DND-41 (cell line): ENCODE measurements at regions not wholly inside any gene's neighbourhood (a gene's known extent, or its start where the extent isn't known, plus 50 kb on each side); places are given as distances from the start of the nearest gene placed in this dataset.

Source experiments
- ATAC-seq: fragments of 200-7000 bp; cut with Tn5 transposase; 3 replicates; pipeline ENCODE4 v1.9.1; 2021; ENCODE audit warnings: low read depth; ENCODE audit not compliant: insufficient read depth
- DNase-seq: peaks from one replicate; pipeline ENCODE4 v3.0.0-alpha.2; 2020
- H2AFZ ChIP-seq: 2 replicates; pipeline ENCODE4 v1.6.0; 2012; ENCODE audit warnings: low read depth, low read length
- H3K27ac ChIP-seq: 2 replicates; pipeline ENCODE4 v1.5.1; 2012; ENCODE audit warnings: low read length, inconsistent platforms
- H3K27me3 ChIP-seq: fragments of 200-600 bp; sonication (generic); 2 replicates; pipeline ENCODE4 v1.6.0; 2012; ENCODE audit warnings: low read length, mild to moderate bottlenecking, inconsistent platforms; ENCODE audit not compliant: insufficient read depth, poor library complexity
- H3K36me3 ChIP-seq: 2 replicates; pipeline ENCODE4 v1.5.1; 2012; ENCODE audit warnings: low read length, inconsistent platforms; ENCODE audit not compliant: insufficient read depth
- H3K4me1 ChIP-seq: 2 replicates; pipeline ENCODE4 v1.5.1; 2012; ENCODE audit warnings: mild to moderate bottlenecking, low read length; ENCODE audit not compliant: insufficient read depth
- H3K4me2 ChIP-seq: 2 replicates; pipeline ENCODE4 v1.6.0; 2012; ENCODE audit warnings: mild to moderate bottlenecking, moderate library complexity, low read length, inconsistent platforms; ENCODE audit not compliant: insufficient read depth
- H3K4me3 ChIP-seq, 2 experiments: fragments of 200-600 bp in 1 of 2; shearing (Covaris generic) in 1 of 2; 2 replicates each; pipeline ENCODE4 v1.5.1; 2012 to 2016; ENCODE audit warnings: inconsistent platforms in 2 of 2, low read length in 2 of 2, mild to moderate bottlenecking in 2 of 2, low read depth in 1 of 2, moderate library complexity in 1 of 2
- H3K79me2 ChIP-seq: 2 replicates; pipeline ENCODE4 v1.6.0; 2012; ENCODE audit warnings: low read length, inconsistent platforms; ENCODE audit not compliant: insufficient read depth
- H3K9ac ChIP-seq: 2 replicates; pipeline ENCODE4 v1.6.0; 2012; ENCODE audit warnings: low read depth, mild to moderate bottlenecking, inconsistent platforms, low read length, moderate library complexity
- H3K9me3 ChIP-seq: 2 replicates; pipeline ENCODE4 v1.5.1; 2012; ENCODE audit warnings: low read length, moderate library complexity, mild to moderate bottlenecking, inconsistent platforms; ENCODE audit not compliant: insufficient read depth, severe bottlenecking
- H4K20me1 ChIP-seq: 2 replicates; pipeline ENCODE4 v1.6.0; 2012; ENCODE audit warnings: low read length; ENCODE audit not compliant: insufficient read depth
- EZH2 ChIP-seq: IDR thresholded peaks from 3 replicates; pipeline ENCODE4 v1.6.1; 2012; ENCODE audit warnings: borderline replicate concordance, low read depth, mild to moderate bottlenecking, moderate library complexity, low read length, inconsistent platforms; ENCODE audit not compliant: severe bottlenecking
- TF ChIP-seq, protein P1 (sequence below): IDR thresholded peaks from 2 replicates; pipeline ENCODE4 v1.5.1; 2012; ENCODE audit warnings: borderline replicate concordance, low read length, moderate library complexity, mild to moderate bottlenecking; ENCODE audit not compliant: poor library complexity, severe bottlenecking; ENCODE audit errors: extremely low read depth

DNA sequence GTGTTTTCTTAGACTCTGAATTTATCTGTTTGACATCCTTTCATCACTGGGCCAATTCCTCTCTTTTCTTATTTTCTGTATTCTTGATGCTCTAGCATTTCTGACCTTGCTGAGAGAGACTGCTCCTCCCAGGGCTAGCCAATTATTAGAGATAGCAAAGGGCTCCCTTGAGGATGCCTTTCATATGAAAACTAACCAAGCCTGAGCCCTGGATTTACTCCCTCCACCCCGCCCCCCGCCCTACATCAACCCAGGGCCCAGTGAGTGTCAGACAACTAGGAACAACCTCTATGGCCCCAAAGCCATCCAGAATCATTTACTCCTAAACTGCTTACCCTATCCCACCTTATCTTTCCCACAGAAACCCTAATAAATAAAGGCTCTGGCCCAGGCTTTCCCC is 69.7 kb upstream of the LARS2 start:
- H3K27ac ChIP-seq = no peak overlapping the region
- H4K20me1 ChIP-seq = peaks cover 3% of the 10 kb centered on the region; the same call in 1 of the 2 replicates
- no peak overlapping the region for H3K9ac ChIP-seq
- no peak overlapping the region for H2AFZ ChIP-seq
- H3K36me3 ChIP-seq = no peaks in the 10 kb centered on the region
- ATAC-seq (no peak), DNase-seq (no peak)
- peaks cover 20% of the 10 kb centered on the region for H3K4me1 ChIP-seq
- H3K79me2 ChIP-seq = no peaks in the 10 kb centered on the region
- no peaks in the 10 kb centered on the region for H3K9me3 ChIP-seq
- H3K4me3 ChIP-seq = no peak overlapping the region
- TF ChIP-seq, protein P1, sequence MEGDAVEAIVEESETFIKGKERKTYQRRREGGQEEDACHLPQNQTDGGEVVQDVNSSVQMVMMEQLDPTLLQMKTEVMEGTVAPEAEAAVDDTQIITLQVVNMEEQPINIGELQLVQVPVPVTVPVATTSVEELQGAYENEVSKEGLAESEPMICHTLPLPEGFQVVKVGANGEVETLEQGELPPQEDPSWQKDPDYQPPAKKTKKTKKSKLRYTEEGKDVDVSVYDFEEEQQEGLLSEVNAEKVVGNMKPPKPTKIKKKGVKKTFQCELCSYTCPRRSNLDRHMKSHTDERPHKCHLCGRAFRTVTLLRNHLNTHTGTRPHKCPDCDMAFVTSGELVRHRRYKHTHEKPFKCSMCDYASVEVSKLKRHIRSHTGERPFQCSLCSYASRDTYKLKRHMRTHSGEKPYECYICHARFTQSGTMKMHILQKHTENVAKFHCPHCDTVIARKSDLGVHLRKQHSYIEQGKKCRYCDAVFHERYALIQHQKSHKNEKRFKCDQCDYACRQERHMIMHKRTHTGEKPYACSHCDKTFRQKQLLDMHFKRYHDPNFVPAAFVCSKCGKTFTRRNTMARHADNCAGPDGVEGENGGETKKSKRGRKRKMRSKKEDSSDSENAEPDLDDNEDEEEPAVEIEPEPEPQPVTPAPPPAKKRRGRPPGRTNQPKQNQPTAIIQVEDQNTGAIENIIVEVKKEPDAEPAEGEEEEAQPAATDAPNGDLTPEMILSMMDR = no peak
- no peak for TF ChIP-seq EZH2
- no peaks in the 10 kb centered on the region for H3K27me3 ChIP-seq
- no peak overlapping the region for H3K4me2 ChIP-seq

DNA sequence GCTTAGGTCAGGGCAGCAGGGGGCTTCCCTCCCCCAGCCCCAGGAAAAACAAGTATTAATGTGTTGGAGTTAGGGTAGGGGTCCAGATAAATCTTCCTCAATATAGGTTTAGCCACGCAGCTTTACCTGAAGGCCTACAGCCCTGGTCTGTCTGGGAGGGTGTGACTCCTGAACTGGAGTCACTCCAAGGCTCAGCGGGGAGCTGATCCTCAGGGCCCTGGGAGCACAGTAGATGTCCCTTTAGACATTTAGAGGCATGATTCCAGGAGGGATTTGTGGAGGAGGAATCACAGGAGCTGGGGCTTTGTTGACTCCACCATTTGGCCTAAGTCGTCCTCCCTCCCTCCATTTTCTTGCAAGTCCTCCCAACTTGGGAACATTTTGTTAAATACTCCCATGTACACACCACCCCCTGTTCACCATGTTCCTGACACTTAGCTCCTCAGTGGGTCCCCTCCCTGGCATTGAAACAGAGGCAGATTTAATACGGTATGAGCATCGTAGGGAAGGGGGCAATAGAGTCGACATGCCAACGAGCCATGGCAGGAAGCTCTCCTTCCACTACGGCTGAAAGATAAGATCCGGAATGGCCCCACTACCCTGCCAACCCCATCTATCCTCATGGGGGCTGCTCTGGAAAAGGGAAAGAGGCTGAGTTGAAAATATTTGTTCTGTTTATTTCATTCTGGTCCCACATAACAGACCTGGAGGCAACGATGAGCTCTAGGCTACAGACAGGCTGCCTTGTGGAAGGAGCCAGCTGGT is 69.0 kb upstream of the LARS2 start:
- ATAC-seq (no peak), DNase-seq (no peak)
- no peak overlapping the region for H3K4me2 ChIP-seq
- no peaks in the 10 kb centered on the region for H3K79me2 ChIP-seq
- no peak overlapping the region for H3K4me3 ChIP-seq
- no peak overlapping the region for H3K27ac ChIP-seq
- H3K9me3 ChIP-seq = no peaks in the 10 kb centered on the region
- H3K9ac ChIP-seq = no peak overlapping the region
- no peak overlapping the region for H2AFZ ChIP-seq
- no peaks in the 10 kb centered on the region for H3K27me3 ChIP-seq
- H3K36me3 ChIP-seq = no peaks in the 10 kb centered on the region
- peaks cover 3% of the 10 kb centered on the region; the same call in 1 of the 2 replicates for H4K20me1 ChIP-seq
- no peak for TF ChIP-seq EZH2
- TF ChIP-seq, protein P1 = no peak
- peaks cover 20% of the 10 kb centered on the region for H3K4me1 ChIP-seq

- ATAC-seq (no peak), DNase-seq (no peak)
- H3K36me3 ChIP-seq = no peaks in the 10 kb centered on the region
- H2AFZ ChIP-seq = no peak overlapping the region
- H3K27ac ChIP-seq = no peak overlapping the region
- no peaks in the 10 kb centered on the region for H3K79me2 ChIP-seq
- H4K20me1 ChIP-seq = peaks cover 3% of the 10 kb centered on the region; the same call in 1 of the 2 replicates
- H3K27me3 ChIP-seq = no peaks in the 10 kb centered on the region
- no peak overlapping the region for H3K4me3 ChIP-seq
- H3K4me1 ChIP-seq = peaks cover 20% of the 10 kb centered on the region
- no peak overlapping the region for H3K4me2 ChIP-seq
- no peaks in the 10 kb centered on the region for H3K9me3 ChIP-seq
- no peak overlapping the region for H3K9ac ChIP-seq
- TF ChIP-seq, protein P1 = no peak
- no peak for TF ChIP-seq EZH2
Measured at GRCh38 chr3:45319996-45320305, 68.4 kb upstream of the LARS2 start.

DNA sequence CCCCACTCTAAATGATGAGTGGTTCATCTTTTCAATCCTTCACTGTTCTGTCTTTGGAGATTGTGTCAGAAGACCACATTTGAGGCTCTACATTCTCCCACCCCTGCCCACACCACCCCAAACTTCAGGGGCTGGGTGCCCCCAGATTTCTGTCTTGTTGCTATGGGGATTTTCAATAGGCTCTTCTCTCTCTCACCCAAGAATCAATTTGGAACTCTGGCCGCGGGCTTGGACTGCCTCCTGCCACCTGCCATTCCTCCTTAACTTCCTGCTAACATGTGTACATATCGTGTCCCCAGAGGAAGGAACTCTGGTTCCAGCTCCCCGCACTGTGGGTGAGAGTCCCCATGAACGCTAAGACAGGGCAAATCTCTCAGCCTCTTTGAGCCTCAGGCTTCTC is 67.4 kb upstream of the LARS2 start:
- peaks cover 20% of the 10 kb centered on the region for H3K4me1 ChIP-seq
- H3K9ac ChIP-seq = no peak overlapping the region
- no peak overlapping the region for H3K4me2 ChIP-seq
- peaks cover 3% of the 10 kb centered on the region; the same call in 1 of the 2 replicates for H4K20me1 ChIP-seq
- H3K27me3 ChIP-seq = no peaks in the 10 kb centered on the region
- H3K36me3 ChIP-seq = no peaks in the 10 kb centered on the region
- H2AFZ ChIP-seq = no peak overlapping the region
- DNase-seq (no peak), ATAC-seq (no peak)
- TF ChIP-seq, protein P1 = no peak
- H3K4me3 ChIP-seq = no peak overlapping the region
- H3K79me2 ChIP-seq = no peaks in the 10 kb centered on the region
- H3K9me3 ChIP-seq = no peaks in the 10 kb centered on the region
- H3K27ac ChIP-seq = no peak overlapping the region
